Common myeloid progenitor, CD34-positive (primary cell): ENCODE measurements at regions not wholly inside any gene's neighbourhood (a gene's known extent, or its start where the extent isn't known, plus 50 kb on each side); places are given as distances from the start of the nearest gene placed in this dataset.

Source experiments
- CTCF ChIA-PET: fragments of 350-600 bp; sonication (Branson Sonifier 250); formaldehyde crosslinking; loops from one replicate; lab custom pipeline; 2021; ENCODE audit warnings: antibody characterized with exemption; lab: Charles Lee
- POLR2A ChIA-PET: fragments of 350-600 bp; sonication (Branson Sonifier 250); formaldehyde crosslinking; loops from one replicate; lab custom pipeline; 2021; ENCODE audit warnings: antibody characterized with exemption; lab: Charles Lee
- DNase-seq, 3 donors: peaks; one replicate each; pipeline versions ENCODE4 v3.0.0 to v3.0.0-alpha.2; 2013
- H3K27ac ChIP-seq, 2 experiments: 1 replicate in 1 of 2; 2 replicates in 1 of 2; pipeline ENCODE4 v1.7.0; 2013; ENCODE audit warnings: inconsistent platforms in 2 of 2, low read length in 2 of 2, mild to moderate bottlenecking in 2 of 2, low read depth in 1 of 2, moderate library complexity in 1 of 2; ENCODE audit not compliant: severe bottlenecking in 2 of 2, insufficient read depth in 1 of 2, poor library complexity in 1 of 2
- H3K27me3 ChIP-seq, 5 experiments: replicated peaks in 2 of 5; 1 replicate in 3 of 5; 2 replicates in 2 of 5; pipeline versions ENCODE4 v1.6.1 to v1.7.0; 2013; ENCODE audit warnings: low read length in 4 of 5, mild to moderate bottlenecking in 2 of 5, moderate library complexity in 2 of 5, inconsistent platforms in 1 of 5; ENCODE audit not compliant: insufficient read depth in 5 of 5, control insufficient read depth in 4 of 5
- H3K36me3 ChIP-seq, 4 experiments: 1 replicate in 2 of 4; 2 replicates in 2 of 4; pipeline versions ENCODE4 v1.6.1 to v1.7.0; 2013; ENCODE audit warnings: low read length in 3 of 4, control low read depth in 1 of 4, mild to moderate bottlenecking in 1 of 4; ENCODE audit not compliant: control insufficient read depth in 4 of 4, insufficient read depth in 4 of 4
- H3K4me1 ChIP-seq, 4 experiments: 1 replicate in 3 of 4; 2 replicates in 1 of 4; pipeline versions ENCODE4 v1.6.1 to v1.7.1; 2013; ENCODE audit warnings: low read length in 3 of 4, mild to moderate bottlenecking in 3 of 4, control low read depth in 1 of 4, inconsistent platforms in 1 of 4, moderate library complexity in 1 of 4; ENCODE audit not compliant: control insufficient read depth in 4 of 4, insufficient read depth in 4 of 4; ENCODE audit errors: control extremely low read depth in 1 of 4
- H3K4me3 ChIP-seq, 7 experiments: 1 replicate in 4 of 7; 2 replicates in 3 of 7; pipeline versions ENCODE4 v1.5.1 to v1.7.0; 2013; ENCODE audit warnings: mild to moderate bottlenecking in 7 of 7, low read length in 6 of 7, moderate library complexity in 6 of 7, inconsistent platforms in 2 of 7, low read depth in 2 of 7, control low read depth in 1 of 7; ENCODE audit not compliant: insufficient read depth in 4 of 7, control insufficient read depth in 1 of 7; ENCODE audit errors: extremely low read depth in 1 of 7
- H3K9me3 ChIP-seq, 5 experiments: 1 replicate in 4 of 5; 2 replicates in 1 of 5; pipeline versions ENCODE4 v1.6.1 to v1.7.1; 2013; ENCODE audit warnings: low read length in 4 of 5, mild to moderate bottlenecking in 2 of 5, inconsistent platforms in 1 of 5, low read depth in 1 of 5, moderate library complexity in 1 of 5; ENCODE audit not compliant: control insufficient read depth in 4 of 5, insufficient read depth in 2 of 5; ENCODE audit errors: control extremely low read depth in 1 of 5
- WGBS: methylation state at CpG from one replicate; pipeline ENCODE4 v1.1.5; 2013; ENCODE audit not compliant: insufficient coverage; 5-methylcytosine and 5-hydroxymethylcytosine counted together

GRCh38 chr1:116819081-116819480 lies 64.9 kb downstream of the CD2 start:
- H3K27ac ChIP-seq = no peak overlapping the region
- peaks cover 4 to 15% (median 10%) of the 10 kb centered on the region in 4 experiments for H3K4me1 ChIP-seq
- 80% methylated on average over 5 of the region's 6 CpGs for WGBS
- no peaks in the 10 kb centered on the region for H3K27me3 ChIP-seq
- H3K9me3 ChIP-seq = no peaks in the 10 kb centered on the region
- H3K36me3 ChIP-seq = no peaks in the 10 kb centered on the region
- DNase-seq = no peak
- POLR2A ChIA-PET = no interaction called here
- CTCF ChIA-PET = interaction anchor here (1.4 to 4.3 kb wide), 9 partner anchors 8 to 237 kb away, joined by 3 to 76 read pairs (median 6); no protein-coding TSS in a partner anchor
- no peak overlapping the region for H3K4me3 ChIP-seq

GRCh38 chr1:116820369-116820768 lies 66.1 kb downstream of the CD2 start:
- 94% methylated on average over 6 of the region's 6 CpGs for WGBS
- Histone ChIP-seq H3K27me3 (no peaks in the 10 kb centered on the region), H3K4me1 (peaks cover 4 to 21% (median 12%) of the 10 kb centered on the region in 4 experiments), H3K4me3 (no peak overlapping the region), H3K36me3 (no peaks in the 10 kb centered on the region), H3K9me3 (no peaks in the 10 kb centered on the region), H3K27ac (no peak overlapping the region)
- DNase-seq = no peak
- ChIA-PET CTCF (interaction anchor here (1.0 kb wide), 1 partner anchor 87 kb away, joined by 4 read pairs; no protein-coding TSS in a partner anchor), POLR2A (no interaction called here)

DNA sequence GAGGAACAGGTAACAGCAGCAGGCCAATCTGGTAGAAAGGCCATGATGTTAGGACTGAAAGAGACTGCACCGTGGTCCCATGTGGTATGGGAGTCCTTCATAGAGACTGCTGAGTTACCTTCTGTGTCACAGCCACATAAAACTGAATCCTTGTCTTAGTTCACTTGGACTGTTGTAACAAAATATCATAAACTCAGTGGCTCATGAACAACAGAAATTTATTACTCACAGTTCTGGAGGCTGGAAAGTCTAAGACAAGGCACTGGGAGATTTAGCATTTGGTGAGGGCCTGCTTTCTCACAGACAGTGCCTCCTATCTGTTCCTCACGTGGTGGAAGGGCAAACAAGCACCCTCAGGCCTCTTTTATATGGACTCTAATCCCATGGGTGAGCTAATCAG lies 67.5 kb downstream of the CD2 start:
- H3K36me3 ChIP-seq = no peaks in the 10 kb centered on the region
- DNase-seq = no peak
- peaks cover 0 to 24% (median 18%) of the 10 kb centered on the region in 4 experiments for H3K4me1 ChIP-seq
- no peak overlapping the region for H3K4me3 ChIP-seq
- 100% methylated on average over 2 of the region's 2 CpGs for WGBS
- CTCF ChIA-PET = no interaction called here
- POLR2A ChIA-PET = no interaction called here
- H3K27me3 ChIP-seq = no peaks in the 10 kb centered on the region
- H3K9me3 ChIP-seq = no peaks in the 10 kb centered on the region
- H3K27ac ChIP-seq = no peak overlapping the region

GRCh38 chr1:116824631-116825206 lies 70.5 kb downstream of the CD2 start:
- 89% methylated on average over 4 of the region's 5 CpGs for WGBS
- Histone ChIP-seq H3K27me3 (no peaks in the 10 kb centered on the region), H3K4me3 (no peak overlapping the region), H3K9me3 (no peaks in the 10 kb centered on the region), H3K27ac (peak overlapping the region in 1 of 2 experiments; percentile 80), H3K36me3 (no peaks in the 10 kb centered on the region), H3K4me1 (peaks cover 0 to 30% (median 23%) of the 10 kb centered on the region in 4 experiments)
- DNase-seq = no peak
- CTCF ChIA-PET = interaction anchor here (1.0 to 2.1 kb wide), 5 partner anchors 59 to 110 kb away, joined by 3 to 5 read pairs (median 4); no protein-coding TSS in a partner anchor
- POLR2A ChIA-PET = interaction anchor here (0.6 kb wide), 1 partner anchor 73 kb away, joined by 3 read pairs; no protein-coding TSS in a partner anchor

GRCh38 chr1:116825207-116825719 lies 71.0 kb downstream of the CD2 start:
- WGBS = 72% methylated on average over 2 of the region's 5 CpGs
- peak overlapping the region in 1 of 2 experiments; percentile 80 for H3K27ac ChIP-seq
- H3K4me1 ChIP-seq = peaks cover 0 to 30% (median 23%) of the 10 kb centered on the region in 4 experiments
- POLR2A ChIA-PET = no interaction called here
- no peak overlapping the region for H3K4me3 ChIP-seq
- no peaks in the 10 kb centered on the region for H3K9me3 ChIP-seq
- CTCF ChIA-PET = interaction anchor here (0.8 to 2.1 kb wide), 6 partner anchors 11 to 110 kb away, joined by 3 to 5 read pairs (median 4); no protein-coding TSS in a partner anchor
- H3K27me3 ChIP-seq = no peaks in the 10 kb centered on the region
- DNase-seq = no peak
- no peaks in the 10 kb centered on the region for H3K36me3 ChIP-seq

GRCh38 chr1:116825720-116826438 lies 71.6 kb downstream of the CD2 start:
- Histone ChIP-seq H3K36me3 (no peaks in the 10 kb centered on the region), H3K4me3 (no peak overlapping the region), H3K27me3 (no peaks in the 10 kb centered on the region), H3K4me1 (peaks cover 0 to 30% (median 23%) of the 10 kb centered on the region in 4 experiments), H3K9me3 (no peaks in the 10 kb centered on the region), H3K27ac (peak overlapping the region in 1 of 2 experiments; percentile 80)
- DNase-seq = peak in 2 of 3 donors; percentile 29 to 53
- POLR2A ChIA-PET = no interaction called here
- CTCF ChIA-PET = interaction anchor here (0.8 to 3.0 kb wide), 7 partner anchors 12 to 109 kb away, joined by 3 to 14 read pairs (median 4); no protein-coding TSS in a partner anchor
- 48% methylated on average over 6 of the region's 10 CpGs for WGBS
